Stimulated activated CD8-positive, alpha-beta memory T cell treated with anti-CD3 and anti-CD28 coated beads, Interleukin-4, amount 100 ng/mL, for 1 hour (primary cell): ENCODE measurements at regions not wholly inside any gene's neighbourhood (a gene's known extent, or its start where the extent isn't known, plus 50 kb on each side); places are given as distances from the start of the nearest gene placed in this dataset.

Experiments used
- DNase-seq, 2 donors: peaks; one replicate each; pipeline ENCODE4 v3.0.0-alpha.2; 2020; ENCODE audit warnings: low read depth in 2 of 2, low spot score in 1 of 2

GRCh38 chr13:85243831-85244230 lies 555.4 kb downstream of the SLITRK6 start:
- DNase-seq, result no peak

- DNase-seq, result no peak
Observed at GRCh38 chr13:85241060-85241459, 558.2 kb downstream of the SLITRK6 start.

GRCh38 chr13:85236413-85236812 lies 562.8 kb downstream of the SLITRK6 start:
- DNase-seq, result no peak

GRCh38 chr13:85230691-85231093 lies 568.5 kb downstream of the SLITRK6 start:
- no peak for DNase-seq

GRCh38 chr13:85228692-85229091 lies 570.5 kb downstream of the SLITRK6 start:
- no peak for DNase-seq

- no peak for DNase-seq
Observed at GRCh38 chr13:85223883-85224656, 575.1 kb downstream of the SLITRK6 start.

GRCh38 chr13:85216576-85216975 lies 582.6 kb downstream of the SLITRK6 start:
- no peak for DNase-seq

GRCh38 chr13:85212692-85213091 lies 586.5 kb downstream of the SLITRK6 start:
- DNase-seq, result no peak

GRCh38 chr13:85204668-85205344 lies 594.4 kb downstream of the SLITRK6 start:
- no peak for DNase-seq

- DNase-seq, result no peak
Observed at GRCh38 chr13:85197431-85197830, 601.8 kb downstream of the SLITRK6 start.

- DNase-seq, result no peak
Observed at GRCh38 chr13:85194482-85194881, 604.7 kb downstream of the SLITRK6 start.

- DNase-seq, result no peak
Observed at GRCh38 chr13:85191996-85192718, 607.1 kb downstream of the SLITRK6 start.

GRCh38 chr13:85186356-85187045 lies 612.7 kb downstream of the SLITRK6 start:
- DNase-seq, result no peak

- no peak for DNase-seq
Observed at GRCh38 chr13:85174291-85174690, 624.9 kb downstream of the SLITRK6 start.

- no peak for DNase-seq
Observed at GRCh38 chr13:85170372-85170771, 628.8 kb downstream of the SLITRK6 start.

- DNase-seq, result no peak
Observed at GRCh38 chr13:85166891-85167290, 632.3 kb downstream of the SLITRK6 start.

- no peak for DNase-seq
Observed at GRCh38 chr13:85163063-85163462, 636.2 kb downstream of the SLITRK6 start.

- no peak for DNase-seq
Observed at GRCh38 chr13:85148009-85148408, 651.2 kb downstream of the SLITRK6 start.

- no peak for DNase-seq
Observed at GRCh38 chr13:85142351-85142927, 656.8 kb downstream of the SLITRK6 start.

- no peak for DNase-seq
Observed at GRCh38 chr13:85141401-85141800, 657.8 kb downstream of the SLITRK6 start.

GRCh38 chr13:85140192-85140591 lies 659.0 kb downstream of the SLITRK6 start:
- no peak for DNase-seq
